Ovary (tissue), 7 donors: ENCODE measurements at regions not wholly inside any gene's neighbourhood (a gene's known extent, or its start where the extent isn't known, plus 50 kb on each side); places are given as distances from the start of the nearest gene placed in this dataset.

Experiments
- DNase-seq, 5 donors: peaks; one replicate each; pipeline ENCODE4 v3.0.0-alpha.2; 2019 to 2020
- H3K27ac ChIP-seq, 2 donors: fragments of 200-600 bp; one replicate each; pipeline versions ENCODE4 v1.5.1 to v1.8.0; 2019 to 2022
- H3K27me3 ChIP-seq: fragments of 200-600 bp; one replicate; pipeline ENCODE4 v1.8.0; 2022
- H3K36me3 ChIP-seq: fragments of 200-600 bp; sonication (generic); one replicate; pipeline ENCODE4 v1.5.1; 2019
- H3K4me1 ChIP-seq: one replicate; pipeline ENCODE4 v1.8.1; 2013; ENCODE audit warnings: mild to moderate bottlenecking, moderate library complexity; ENCODE audit not compliant: insufficient read depth
- H3K4me3 ChIP-seq: fragments of 200-600 bp; sonication (generic); one replicate; pipeline ENCODE4 v1.5.1; 2017
- H3K9me3 ChIP-seq, 2 donors: fragments of 200-600 bp in 1 of 2; sonication (generic) in 1 of 2; one replicate each; pipeline versions ENCODE4 v1.5.1 to v1.8.1; 2013 to 2019; ENCODE audit warnings: mild to moderate bottlenecking in 1 of 2, moderate library complexity in 1 of 2
- CTCF ChIP-seq, 3 donors: fragments of 450-650 bp in 2 of 3; fragments of 200-600 bp in 1 of 3; IDR thresholded peaks; one replicate each; pipeline versions ENCODE4 v1.5.1 to v1.8.0; 2016 to 2022; ENCODE audit warnings: antibody characterized with exemption in 3 of 3, mild to moderate bottlenecking in 1 of 3
- EP300 ChIP-seq: sonication (generic); formaldehyde crosslinking; IDR thresholded peaks from one replicate; pipeline ENCODE4 v1.6.1; 2017; ENCODE audit warnings: antibody characterized with exemption
- POLR2A ChIP-seq: fragments of 450-650 bp; IDR thresholded peaks from one replicate; pipeline ENCODE4 v1.6.1; 2017; ENCODE audit warnings: antibody characterized with exemption, mild to moderate bottlenecking, moderate library complexity
- WGBS, 3 donors: extraction: QIAGEN DNeasy Blood & Tissue Kit in 1 of 3; methylation state at CpG; one replicate each; pipeline versions ENCODE4 v1.1.5 to v1.1.7; 2013 to 2017; 5-methylcytosine and 5-hydroxymethylcytosine counted together
- intact Hi-C, 4 donors: fragments of 100-400 bp; cut with DNase I; formaldehyde crosslinking; loops; one replicate each; pipeline versions ENCODE4 v1.11.0 to v1.15.1; 2022 to 2023
- donor health status: DM: no; HTN: no; CAD: no; lungs with moderate emphysema.
- donor health status: DM: no; HTN: no; CAD: no.
- donor health status: Bipolar disorder and iron deficiency.
- donor health status: DM: no; HTN: no; CAD: no.
- donor health status: DM: yes; HTN: yes; CAD: no.

- Histone ChIP-seq H3K27me3 (no peaks in the 10 kb centered on the region), H3K36me3 (no peaks in the 10 kb centered on the region), H3K4me1 (no peaks in the 10 kb centered on the region), H3K27ac (no peak overlapping the region), H3K9me3 (no peaks in the 10 kb centered on the region), H3K4me3 (no peak overlapping the region)
- intact Hi-C loops = no loop called here
- no peak for TF ChIP-seq EP300
- TF ChIP-seq POLR2A = no peak
- TF ChIP-seq CTCF (IDR thresholded peaks at IDR 0.05) = no peak
- WGBS, 3 donors = 8 to 20% (median 12%) methylated on average over 4 of the region's 4 CpGs
- DNase-seq = no peak
Measured at GRCh38 chr16:73793260-73793659, 503.4 kb upstream of the PSMD7 start.

DNA sequence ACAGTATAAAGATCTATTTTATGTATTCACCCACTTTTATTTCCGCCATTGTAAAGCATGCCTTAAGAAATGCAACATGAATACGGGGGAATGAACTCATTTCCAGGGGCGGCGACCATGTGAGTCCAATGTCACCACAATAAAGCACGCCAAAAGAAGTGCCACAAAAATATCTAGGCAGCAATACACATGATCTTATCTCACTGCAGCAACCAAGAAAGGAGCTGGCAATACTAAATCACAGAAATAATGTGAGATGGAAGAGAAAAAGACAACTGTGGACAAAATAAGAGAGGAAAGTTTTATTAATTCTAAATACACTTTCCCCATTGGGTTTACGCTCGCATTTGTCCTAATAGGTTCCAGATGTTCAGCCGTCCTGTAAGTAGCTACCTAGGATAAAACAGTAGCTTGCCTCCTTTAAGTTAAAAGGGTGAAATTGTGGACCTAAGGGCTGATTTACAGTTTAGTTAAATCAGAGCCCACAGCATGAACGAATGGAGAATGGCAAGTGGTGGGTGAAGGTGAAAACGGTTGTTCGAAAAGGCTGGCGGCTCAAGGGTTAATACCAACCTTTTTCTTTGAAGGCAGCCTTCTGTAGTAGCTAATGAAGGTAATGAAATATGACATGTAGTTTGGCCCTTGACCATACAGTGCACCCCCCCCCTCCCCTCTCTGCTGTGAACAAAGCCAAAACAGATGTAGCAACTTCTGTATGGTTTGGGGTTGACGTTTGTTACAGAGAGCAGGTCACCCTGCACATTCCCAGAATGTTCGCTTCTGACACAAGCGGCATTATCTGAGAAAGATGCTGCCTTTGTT, 504.2 kb upstream of the PSMD7 start:
- Histone ChIP-seq H3K36me3 (no peaks in the 10 kb centered on the region), H3K4me1 (no peaks in the 10 kb centered on the region), H3K27me3 (no peaks in the 10 kb centered on the region), H3K27ac (no peak overlapping the region), H3K4me3 (no peak overlapping the region), H3K9me3 (no peaks in the 10 kb centered on the region)
- WGBS, 3 donors = 25 to 35% (median 33%) methylated on average over 15 of the region's 15 CpGs
- DNase-seq = no peak
- no peak for TF ChIP-seq POLR2A
- TF ChIP-seq EP300 = no peak
- no peak for TF ChIP-seq CTCF (IDR thresholded peaks at IDR 0.05)
- intact Hi-C loops = no loop called here

GRCh38 chr16:73781297-73781696, 515.3 kb upstream of the PSMD7 start:
- Histone ChIP-seq H3K27me3 (no peaks in the 10 kb centered on the region), H3K27ac (no peak overlapping the region), H3K36me3 (no peaks in the 10 kb centered on the region), H3K4me3 (no peak overlapping the region), H3K4me1 (no peaks in the 10 kb centered on the region), H3K9me3 (peaks cover 0 to 4% of the 10 kb centered on the region in 2 donors)
- intact Hi-C loops = loop anchor here in 1 of 4 donors (2.0 kb wide), 1 partner anchor 18 kb away; no protein-coding TSS in a partner anchor
- 68 to 75% (median 68%) methylated on average over 3 of the region's 3 CpGs for WGBS, 3 donors
- DNase-seq = no peak
- no peak for TF ChIP-seq POLR2A

- Histone ChIP-seq H3K4me1 (no peaks in the 10 kb centered on the region), H3K27me3 (no peaks in the 10 kb centered on the region), H3K4me3 (no peak overlapping the region), H3K36me3 (no peaks in the 10 kb centered on the region), H3K27ac (no peak overlapping the region), H3K9me3 (peaks cover 0 to 4% of the 10 kb centered on the region in 2 donors)
- WGBS, 3 donors = 77 to 91% (median 78%) methylated on average over 5 of the region's 5 CpGs
- intact Hi-C loops = no loop called here
- DNase-seq = no peak
- no peak for TF ChIP-seq CTCF (IDR thresholded peaks at IDR 0.05)
- no peak for TF ChIP-seq POLR2A
- TF ChIP-seq EP300 = no peak
Measured at GRCh38 chr16:73778887-73779286, 517.7 kb upstream of the PSMD7 start.

GRCh38 chr16:73775841-73776388, 520.7 kb upstream of the PSMD7 start:
- WGBS, 3 donors = 36 to 51% (median 36%) methylated on average over 10 of the region's 10 CpGs

More at GRCh38 chr16:73775841-73776388, 520.7 kb upstream of the PSMD7 start:
- Histone ChIP-seq H3K4me1 (no peaks in the 10 kb centered on the region), H3K9me3 (no peaks in the 10 kb centered on the region), H3K27ac (no peak overlapping the region), H3K27me3 (no peaks in the 10 kb centered on the region), H3K4me3 (no peak overlapping the region), H3K36me3 (no peaks in the 10 kb centered on the region)
- intact Hi-C loops = no loop called here
- DNase-seq = no peak
- TF ChIP-seq EP300 = no peak
- no peak for TF ChIP-seq CTCF (IDR thresholded peaks at IDR 0.05)
- no peak for TF ChIP-seq POLR2A
